Liver (tissue), 3 donors: ENCODE measurements at regions not wholly inside any gene's neighbourhood (a gene's known extent, or its start where the extent isn't known, plus 50 kb on each side); places are given as distances from the start of the nearest gene placed in this dataset.

Experiments
- CTCF ChIP-seq: fragments of 150-350 bp; IDR thresholded peaks from 2 replicates; pipeline ENCODE4 v1.5.1; 2017; ENCODE audit warnings: improper control_type of control experiment, low read depth, low read length; ENCODE audit not compliant: missing input control
- FOXA1 ChIP-seq: IDR thresholded peaks from 2 replicates; pipeline ENCODE4 v1.6.1; 2016; ENCODE audit warnings: antibody characterized with exemption
- FOXA2 ChIP-seq: IDR thresholded peaks from 2 replicates; pipeline ENCODE4 v1.6.1; 2016; ENCODE audit warnings: antibody characterized with exemption
- GABPA ChIP-seq, 2 donors: IDR thresholded peaks in 1 of 2; conservative IDR thresholded peaks in 1 of 2; 2 replicates each; pipeline ENCODE4 v1.6.1; 2016; ENCODE audit warnings: antibody characterized with exemption in 2 of 2, mild to moderate bottlenecking in 1 of 2, moderate library complexity in 1 of 2
- JUND ChIP-seq, 2 donors: IDR thresholded peaks; 2 replicates each; pipeline ENCODE4 v1.6.1; 2016; ENCODE audit warnings: antibody characterized with exemption in 2 of 2
- RAD21 ChIP-seq, 2 donors: IDR thresholded peaks; 2 replicates each; pipeline ENCODE4 v1.6.1; 2016; ENCODE audit warnings: antibody characterized with exemption in 2 of 2, mild to moderate bottlenecking in 2 of 2
- REST ChIP-seq: IDR thresholded peaks from 2 replicates; pipeline ENCODE4 v1.6.1; 2016; ENCODE audit warnings: antibody characterized with exemption, mild to moderate bottlenecking
- SP1 ChIP-seq: IDR thresholded peaks from 2 replicates; pipeline ENCODE4 v1.6.1; 2018; ENCODE audit warnings: antibody characterized with exemption, mild to moderate bottlenecking
- TAF1 ChIP-seq: conservative IDR thresholded peaks from 2 replicates; pipeline ENCODE4 v1.6.1; 2016; ENCODE audit warnings: antibody characterized with exemption, mild to moderate bottlenecking
- ZBTB33 ChIP-seq: IDR thresholded peaks from 2 replicates; pipeline ENCODE4 v1.6.1; 2016; ENCODE audit warnings: antibody characterized with exemption
- TF ChIP-seq, protein P1 (sequence below): IDR thresholded peaks from 2 replicates; pipeline ENCODE4 v1.6.1; 2016; ENCODE audit warnings: antibody characterized with exemption
- TF ChIP-seq, protein P2 (sequence below): IDR thresholded peaks from 2 replicates; pipeline ENCODE4 v1.6.1; 2016; ENCODE audit warnings: antibody characterized with exemption
- donor health status: healthy.
- donor health status: healthy.

- TF ChIP-seq CTCF (no peak), TAF1 (no peak), FOXA2 (no peak), ZBTB33 (no peak), SP1 (no peak), REST (no peak), FOXA1 (no peak), RAD21 (IDR thresholded peaks at IDR 0.05) (no peak), GABPA (IDR thresholded peaks at IDR 0.05 in 1 of 2, conservative IDR thresholded peaks at IDR 0.05 in 1 of 2) (no peak), JUND (IDR thresholded peaks at IDR 0.05) (no peak)
- TF ChIP-seq, protein P1, sequence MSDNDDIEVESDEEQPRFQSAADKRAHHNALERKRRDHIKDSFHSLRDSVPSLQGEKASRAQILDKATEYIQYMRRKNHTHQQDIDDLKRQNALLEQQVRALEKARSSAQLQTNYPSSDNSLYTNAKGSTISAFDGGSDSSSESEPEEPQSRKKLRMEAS = no peak
- TF ChIP-seq, protein P2, sequence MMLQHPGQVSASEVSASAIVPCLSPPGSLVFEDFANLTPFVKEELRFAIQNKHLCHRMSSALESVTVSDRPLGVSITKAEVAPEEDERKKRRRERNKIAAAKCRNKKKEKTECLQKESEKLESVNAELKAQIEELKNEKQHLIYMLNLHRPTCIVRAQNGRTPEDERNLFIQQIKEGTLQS = no peak
Measured at GRCh38 chr6:163946437-163946836, 531.9 kb downstream of the QKI start.
